ENCODE measurements at regions not wholly inside any gene's neighbourhood (a gene's known extent, or its start where the extent isn't known, plus 50 kb on each side); places are given as distances from the start of the nearest gene placed in this dataset.

DNA sequence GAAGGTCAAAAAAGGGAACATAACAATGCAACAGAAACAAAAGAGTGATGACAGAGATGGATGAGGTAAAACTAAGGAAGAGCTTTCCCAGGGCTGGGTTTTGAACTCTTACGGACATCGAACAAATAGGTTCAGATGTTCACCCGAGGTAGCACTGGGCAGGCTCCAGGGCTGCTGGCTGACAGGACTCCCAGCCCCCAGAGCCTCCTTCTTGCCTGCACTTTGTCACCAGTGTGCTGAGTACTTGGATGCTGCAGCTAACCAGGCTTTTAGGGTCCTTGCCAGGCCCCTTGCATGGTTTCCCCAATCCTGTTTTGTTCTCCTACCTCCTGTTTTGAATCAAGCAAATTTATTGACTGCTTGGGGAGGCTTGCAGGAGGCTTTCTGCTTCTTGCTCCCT lies 322.9 kb downstream of the DYSF start:
- DNase-seq (ENCODE audit: low spot score): no peak

DNA sequence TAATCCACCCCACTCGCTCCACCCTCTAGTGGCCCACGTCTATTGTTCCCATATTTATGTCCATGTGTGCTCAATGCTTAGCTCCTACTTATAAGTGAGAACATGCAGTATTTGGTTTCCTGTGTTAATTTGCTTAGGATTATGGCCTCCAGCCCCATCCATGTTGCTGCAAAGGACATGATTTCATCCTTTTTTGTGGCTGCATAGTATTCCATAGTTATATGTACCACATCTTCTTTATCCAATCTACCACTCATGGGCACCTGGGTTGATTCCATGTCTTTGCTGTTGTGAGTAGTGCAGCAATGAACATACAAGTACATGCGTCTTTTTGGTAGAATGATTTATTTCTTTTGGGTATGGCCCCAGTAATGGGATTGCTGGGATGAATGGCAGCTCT lies 319.9 kb downstream of the DYSF start:
- no peak for DNase-seq (ENCODE audit: low spot score)

DNA sequence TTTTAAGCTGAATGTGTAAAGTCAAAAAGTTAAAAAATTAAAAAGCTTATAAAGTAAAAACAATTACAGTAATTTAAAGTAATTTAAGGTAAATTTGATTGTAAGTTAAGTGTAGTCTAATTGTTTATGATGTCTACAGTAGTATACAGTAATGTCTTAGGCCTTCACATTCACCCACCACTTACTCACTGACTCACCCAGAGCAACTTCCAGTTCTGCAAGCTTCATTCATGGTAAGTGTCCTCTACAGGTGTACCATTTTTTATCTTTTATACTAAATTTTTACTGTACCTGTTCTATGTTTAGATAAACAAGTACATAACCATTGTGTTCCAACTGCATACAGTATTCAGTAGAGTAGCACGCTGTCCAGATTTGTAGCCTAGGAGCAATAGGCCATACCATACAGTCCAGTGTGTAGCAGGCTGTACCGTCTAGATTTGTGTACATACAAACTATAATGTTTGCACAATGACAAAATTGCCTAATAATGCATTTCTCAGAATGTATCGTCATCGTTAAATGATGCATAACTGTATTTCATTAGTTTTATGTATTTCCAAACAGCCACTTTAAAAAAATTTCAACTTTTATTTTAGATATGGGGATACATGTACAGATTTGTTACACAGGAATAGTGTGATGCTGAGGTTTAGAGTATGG lies 319.3 kb downstream of the DYSF start:
- DNase-seq (ENCODE audit: low spot score): no peak

DNA sequence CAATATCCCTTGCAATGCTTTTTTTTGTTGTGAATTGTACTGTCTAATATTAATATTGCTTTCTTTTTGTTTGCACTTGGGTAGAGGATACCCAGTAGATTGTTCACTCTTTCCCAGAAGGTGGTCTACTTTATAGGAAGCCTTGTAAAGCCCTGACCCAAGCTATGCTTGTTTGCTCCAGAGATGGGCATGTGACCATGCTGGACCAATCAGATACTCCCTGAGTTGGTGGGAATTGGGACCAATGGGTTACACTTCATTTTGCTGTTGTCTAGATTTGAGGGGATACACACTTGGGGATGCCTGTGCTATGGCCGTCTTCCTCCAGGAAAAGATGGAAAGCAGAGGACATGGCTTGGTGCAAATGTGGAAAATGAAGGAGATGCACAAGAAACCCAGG lies 314.3 kb downstream of the DYSF start:
- DNase-seq (ENCODE audit: low spot score): no peak

DNA sequence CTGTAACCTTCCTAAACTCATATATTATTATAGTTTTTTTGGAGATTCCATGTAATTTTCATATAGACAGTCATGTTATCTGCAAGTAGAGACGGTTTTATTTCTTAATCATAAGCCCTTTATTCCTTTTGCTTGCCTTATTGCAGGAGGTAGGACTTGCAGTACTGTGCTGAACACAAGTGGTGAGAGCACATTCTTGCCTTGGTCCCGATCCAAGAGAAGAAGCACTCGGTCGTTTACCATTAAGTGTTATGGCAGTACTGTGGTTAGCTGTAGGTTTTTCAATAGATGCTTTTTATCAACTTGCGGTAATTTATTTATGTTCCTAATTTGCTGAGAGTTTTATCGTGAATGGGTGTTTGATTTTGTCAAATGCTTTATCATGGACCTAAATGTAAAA lies 305.7 kb downstream of the DYSF start:
- DNase-seq (ENCODE audit: low spot score): no peak

DNA sequence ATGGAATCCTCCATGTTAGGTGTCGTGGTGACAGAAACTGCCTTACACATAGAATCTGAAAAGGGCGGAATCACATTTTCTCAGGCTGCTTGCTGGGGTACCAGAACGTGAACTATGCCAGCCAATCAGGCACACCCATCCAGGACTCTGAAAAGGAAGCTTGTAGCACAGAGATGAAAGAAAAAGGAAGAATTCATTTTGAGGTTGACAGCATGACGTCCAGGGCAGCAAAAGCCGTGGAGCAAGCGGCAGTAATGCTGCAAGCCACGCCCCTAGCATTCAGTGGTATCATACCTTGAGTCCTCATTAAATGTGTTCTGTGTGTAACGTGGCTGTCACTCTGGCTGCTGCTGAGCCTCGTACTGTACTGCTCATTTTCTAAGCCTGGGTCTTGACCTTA lies 304.0 kb downstream of the DYSF start:
- DNase-seq (ENCODE audit: low spot score): no peak

DNA sequence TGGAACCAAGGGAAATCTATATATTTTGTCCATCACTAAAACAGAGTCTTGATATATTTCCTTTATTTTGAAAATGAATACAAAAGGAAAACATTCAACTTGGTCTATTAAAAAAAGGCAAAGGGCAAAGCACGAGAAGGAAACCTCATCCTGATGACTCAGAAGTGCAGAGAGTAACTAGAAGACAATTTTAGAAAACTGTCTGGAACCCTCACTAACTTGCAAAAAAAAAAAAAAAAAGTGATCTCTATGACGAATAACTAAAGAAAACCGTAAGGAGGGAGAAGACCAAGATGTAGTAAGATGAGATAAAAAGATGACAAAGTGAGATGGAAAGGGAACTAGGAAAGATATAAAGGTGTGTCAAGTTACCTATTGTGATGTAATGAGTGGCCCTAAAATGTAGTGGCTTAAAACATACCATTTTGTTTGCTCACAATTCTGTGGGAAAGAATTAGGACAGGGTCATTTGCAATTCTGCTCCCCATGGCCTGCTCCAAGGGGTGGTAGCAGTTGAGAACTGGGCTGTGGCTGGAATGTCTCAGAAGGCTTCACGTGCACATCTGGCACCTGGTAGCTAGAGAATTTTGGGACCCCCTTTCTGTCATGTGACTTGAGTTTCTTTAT lies 303.0 kb downstream of the DYSF start:
- no peak for DNase-seq (ENCODE audit: low spot score)

DNA sequence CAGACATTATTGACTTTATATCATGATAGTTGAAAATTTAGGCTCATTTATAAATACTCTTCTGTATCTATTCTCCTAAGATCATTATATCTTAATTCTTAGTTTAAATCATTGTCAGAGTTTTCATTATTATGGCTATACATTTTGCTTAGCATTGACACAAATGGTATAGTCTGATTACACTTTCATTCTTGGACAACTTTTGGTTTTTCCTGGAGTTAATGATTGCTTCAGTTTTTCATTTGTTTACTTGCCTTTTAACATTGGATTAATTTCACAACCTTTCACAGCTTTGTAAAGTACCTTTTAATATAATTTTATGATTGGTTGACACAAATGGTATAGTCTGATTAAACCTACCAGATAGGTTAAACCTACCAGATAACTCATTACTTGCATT lies 298.2 kb downstream of the DYSF start:
- no peak for DNase-seq (ENCODE audit: low spot score)

DNA sequence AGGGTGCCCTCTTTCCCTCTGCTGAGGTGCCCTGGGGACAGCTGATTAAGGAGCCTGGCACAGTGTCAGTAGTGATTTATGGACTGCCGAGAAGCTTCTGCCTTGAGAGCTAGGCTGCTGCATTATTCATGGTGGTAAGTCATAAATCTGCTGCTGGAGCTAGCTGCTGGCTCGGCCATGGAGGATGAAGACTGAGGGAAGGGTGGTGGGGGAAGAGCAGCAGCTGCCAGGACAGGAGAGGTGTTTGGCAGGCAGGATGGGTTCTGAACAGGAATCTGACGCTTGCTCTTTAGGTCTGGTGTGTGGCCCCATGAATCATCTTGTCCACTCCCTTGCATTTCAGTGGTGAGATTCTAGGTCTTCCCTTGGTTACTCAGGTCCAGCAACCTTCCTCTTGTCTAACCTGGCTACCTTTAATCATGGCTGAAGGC lies 296.3 kb downstream of the DYSF start:
- no peak for DNase-seq (ENCODE audit: low spot score)

DNA sequence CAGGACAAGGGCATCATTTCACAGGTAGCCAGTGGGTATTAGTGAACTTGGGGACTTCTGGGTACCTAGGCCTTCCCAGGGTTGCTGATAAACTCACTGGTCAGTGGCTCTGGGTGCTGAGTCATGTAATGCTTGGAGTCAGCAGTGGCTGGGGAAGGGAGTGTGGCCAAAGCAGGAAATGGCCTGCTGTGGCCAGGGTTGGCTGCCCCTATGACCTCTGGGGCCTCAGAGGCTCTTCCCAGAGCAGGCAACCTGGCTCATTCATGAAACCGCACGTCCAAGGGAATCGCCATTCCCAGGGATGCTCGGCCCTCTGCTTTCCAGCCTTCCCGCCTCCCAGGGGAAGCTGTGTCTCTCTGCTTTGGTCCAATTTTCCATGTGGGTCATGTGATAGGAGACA lies 294.9 kb downstream of the DYSF start:
- DNase-seq (ENCODE audit: low spot score): no peak

DNA sequence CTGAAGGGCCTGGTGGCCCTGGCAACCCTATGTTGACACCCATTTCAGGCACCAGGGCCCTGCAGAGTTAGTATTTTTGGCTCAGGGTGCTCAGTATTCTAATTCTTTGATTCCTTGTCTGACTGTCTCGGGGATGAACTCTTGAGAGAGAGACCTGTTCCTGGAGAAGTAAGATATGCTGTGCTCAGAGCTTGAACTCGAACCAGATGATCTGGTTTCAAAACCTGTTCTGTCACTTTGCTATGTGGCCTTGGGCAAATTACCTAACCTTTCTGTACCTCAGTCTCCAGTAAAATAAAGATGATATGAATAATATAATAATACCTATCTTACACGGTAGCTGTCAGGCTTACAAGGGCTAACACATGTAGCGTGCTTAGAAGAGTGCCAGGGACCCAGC lies 294.2 kb downstream of the DYSF start:
- DNase-seq (ENCODE audit: low spot score): no peak

DNA sequence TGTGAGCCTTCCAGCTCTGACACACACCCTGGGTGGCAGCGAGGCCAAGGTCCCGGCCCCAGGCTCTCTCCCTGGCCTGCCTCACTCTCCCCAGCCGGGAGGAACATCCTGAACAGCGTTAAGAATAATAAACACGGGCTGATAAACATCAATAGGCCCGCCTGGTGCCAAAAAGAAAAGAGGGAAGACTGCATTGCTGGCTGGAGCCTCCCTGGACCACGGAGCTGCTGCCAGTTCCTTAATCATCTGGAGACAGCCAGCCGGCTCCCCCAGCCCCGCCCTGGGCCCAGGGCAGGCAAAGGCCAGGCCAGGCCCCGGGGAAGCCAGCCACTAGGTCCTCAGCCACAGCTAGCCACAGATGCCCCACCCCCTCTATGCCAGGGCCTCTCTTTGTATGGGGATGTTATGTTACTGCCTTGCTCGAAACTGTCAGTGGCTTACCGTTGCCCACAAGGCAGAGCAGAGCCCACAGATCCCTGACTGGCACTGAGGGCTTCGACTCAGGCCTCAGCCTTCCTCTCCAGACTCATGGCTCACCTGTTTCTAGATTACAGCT lies 293.7 kb downstream of the DYSF start:
- DNase-seq (ENCODE audit: low spot score): no peak

DNA sequence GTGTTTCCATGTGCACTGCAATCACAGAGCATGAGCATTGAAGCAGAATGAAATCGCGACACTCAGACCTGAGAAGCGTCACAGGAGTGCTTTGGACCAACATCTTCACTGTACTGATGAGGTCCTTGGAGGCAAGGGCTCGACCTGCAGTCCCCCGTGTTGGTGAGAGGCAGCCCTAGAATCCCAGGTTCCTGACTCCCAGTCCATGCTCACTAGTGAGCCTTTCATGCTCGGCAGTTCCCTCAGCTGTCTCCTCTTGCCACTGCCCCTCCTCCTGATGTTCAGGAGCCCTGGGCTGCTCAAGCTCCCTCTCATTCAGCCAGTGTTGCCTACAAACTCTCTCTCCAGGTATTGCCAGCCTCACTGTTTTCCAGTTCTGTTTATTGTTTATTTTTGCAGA lies 291.4 kb downstream of the DYSF start:
- no peak for DNase-seq (ENCODE audit: low spot score)

DNA sequence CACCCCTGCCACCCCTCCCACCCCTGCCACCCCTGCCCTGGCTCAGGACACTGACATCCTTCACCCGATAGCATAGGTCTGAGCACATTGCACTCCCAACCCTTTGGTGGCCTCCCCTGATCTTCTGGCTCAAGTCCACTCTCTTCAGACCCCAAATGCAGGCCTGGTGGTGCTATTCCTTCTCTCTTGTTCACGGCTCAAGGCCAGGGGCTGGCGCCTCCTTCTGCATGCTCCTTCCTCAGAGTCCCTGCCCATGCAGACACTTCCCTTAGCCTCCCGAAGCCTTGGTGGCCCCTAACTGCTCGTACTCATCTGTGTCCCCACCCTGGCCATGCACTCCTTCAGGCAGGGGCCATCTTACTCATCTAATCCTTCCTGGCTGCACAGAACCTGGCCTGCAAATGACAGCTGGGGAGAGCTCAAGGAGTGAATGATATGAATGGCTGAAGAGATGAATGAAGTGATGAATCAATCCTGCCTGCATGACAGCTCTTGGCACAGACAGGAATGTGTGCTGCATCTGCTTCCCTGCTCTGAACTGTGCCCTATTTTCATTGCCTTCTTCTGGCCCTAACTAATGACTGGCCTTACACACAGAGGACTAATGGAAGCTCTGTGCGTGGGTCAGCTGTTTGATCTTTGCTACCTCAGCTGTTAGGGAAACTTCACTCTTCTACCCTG lies 290.8 kb downstream of the DYSF start:
- DNase-seq (ENCODE audit: low spot score): no peak

DNA sequence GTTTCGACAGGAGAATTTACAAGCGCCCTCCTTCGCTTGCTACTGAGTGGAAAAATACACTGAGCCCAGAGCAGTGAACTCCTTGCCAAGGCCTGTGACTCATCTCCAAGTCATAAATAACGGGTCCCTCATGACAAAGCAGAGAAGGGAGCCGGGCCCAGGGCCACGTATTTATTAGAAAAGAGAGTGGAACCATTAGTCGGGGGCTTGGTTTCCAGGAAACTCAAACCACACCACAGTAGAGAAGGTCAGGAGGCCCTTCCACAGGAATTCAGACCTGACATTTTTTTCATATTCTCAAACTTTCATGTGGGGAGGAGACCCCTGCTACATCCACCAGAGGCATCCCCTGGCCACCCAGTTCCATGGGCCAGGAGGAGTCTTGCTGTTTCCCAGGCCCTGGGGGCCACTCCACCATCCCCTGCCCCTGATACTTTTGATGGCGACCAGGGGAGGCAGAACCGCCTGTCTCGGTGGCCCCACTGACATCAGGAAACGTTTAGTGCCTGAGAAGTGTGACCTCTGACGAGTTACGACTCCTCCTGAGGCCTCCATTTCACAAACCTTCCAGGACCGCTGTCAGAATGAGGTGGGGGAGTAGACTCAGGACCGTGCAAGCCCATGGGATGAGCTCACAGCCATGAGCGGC lies 289.7 kb downstream of the DYSF start:
- no peak for DNase-seq (ENCODE audit: low spot score)

DNA sequence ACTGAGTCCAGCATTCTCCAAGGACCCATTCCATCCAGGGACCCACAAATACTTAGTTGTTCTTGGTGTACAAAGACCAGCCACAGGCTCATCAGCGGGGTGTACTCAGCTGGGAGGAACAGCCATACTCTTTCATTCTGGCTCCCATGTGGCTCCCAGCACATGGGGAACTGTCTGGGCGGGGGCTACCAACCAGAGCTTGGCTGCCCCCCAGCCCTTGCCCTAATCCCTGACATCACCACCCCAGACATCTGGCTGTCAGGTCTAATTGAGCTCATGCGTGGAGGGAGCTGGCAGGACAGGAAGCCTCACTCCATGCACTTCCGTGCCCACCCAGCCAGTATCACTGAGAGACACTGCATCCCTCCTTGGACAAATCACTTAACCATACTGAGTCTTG lies 283.6 kb downstream of the DYSF start:
- DNase-seq (ENCODE audit: low spot score): no peak

DNA sequence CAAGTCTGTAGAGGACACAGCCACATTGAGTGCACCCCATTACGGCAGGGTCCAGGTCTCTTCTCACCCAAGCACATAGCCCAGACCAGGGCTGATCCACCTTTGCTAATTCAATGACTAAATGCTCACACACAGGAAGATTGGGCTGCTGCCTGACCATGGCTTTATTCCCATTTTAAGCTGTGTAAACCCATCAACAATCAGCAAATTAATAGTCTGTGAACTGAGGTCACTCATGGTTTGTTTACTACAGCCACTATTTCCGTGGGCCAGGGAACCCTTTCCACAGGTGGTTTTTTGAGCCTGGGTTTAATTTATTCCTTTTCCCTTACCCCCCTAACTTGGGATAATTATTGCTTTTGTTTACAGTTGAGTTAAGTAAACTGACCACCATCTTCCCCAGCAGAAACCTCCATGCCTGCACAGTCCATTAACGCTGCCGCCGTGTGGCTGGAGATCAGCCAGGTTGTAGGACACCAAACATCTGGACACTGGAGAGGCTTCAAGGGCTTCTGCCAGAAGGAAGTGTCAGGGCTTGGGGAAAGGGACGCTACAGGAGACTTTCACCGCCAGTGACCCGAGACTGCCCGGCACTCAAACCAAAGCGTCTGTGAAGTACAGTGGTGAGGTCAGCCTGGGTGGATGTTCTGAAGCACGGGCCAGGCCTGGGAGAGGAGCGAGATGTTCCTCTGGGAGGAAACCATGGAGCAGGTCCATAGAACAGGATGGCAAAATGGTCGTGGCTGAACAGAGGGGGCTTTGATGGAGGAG lies 282.9 kb downstream of the DYSF start:
- no peak for DNase-seq (ENCODE audit: low spot score)

All from activated CD4-positive, alpha-beta T cell treated with anti-CD3 and anti-CD28 coated beads, Interleukin-2, Interleukin-4, amounts not matched to agents 100 ng/mL and 50 ng/mL, durations not matched to agents 16 hours and 8 hours (primary cell).